ENCODE measurements at regions not wholly inside any gene's neighbourhood (a gene's known extent, or its start where the extent isn't known, plus 50 kb on each side); places are given as distances from the start of the nearest gene placed in this dataset.
"Not testable (repeated sequence)": the region's sequence is repeated elsewhere in the genome, so short reads cannot be mapped to it uniquely, and the experiment has no call there.

GRCh38 chr5:102591650-102592049, 92.8 kb upstream of the SLCO6A1 start:
- H2AFZ ChIP-seq (ENCODE audit: low read depth, low read length) = no peak overlapping the region
- FAIRE-seq = no peak
- H3K9me3 ChIP-seq (replicated peaks; ENCODE audit: control insufficient read depth, insufficient read depth, low read length) = no peaks in the 10 kb centered on the region
- no peak for TF ChIP-seq POLR2A (IDR thresholded peaks at IDR 0.05; ENCODE audit: low read depth, low read length)
- TF ChIP-seq FOS (IDR thresholded peaks at IDR 0.05; ENCODE audit: borderline replicate concordance, insufficient read depth, low read length) = no peak
- TF ChIP-seq CTCF (IDR thresholded peaks at IDR 0.05; ENCODE audit: extremely low read depth in 1 of 2, insufficient read depth in 1 of 2, low read depth in 1 of 2, low read length in 2 of 2) = no peak
- TF ChIP-seq GATA2 (IDR thresholded peaks at IDR 0.05; ENCODE audit: insufficient read depth, insufficient read length, low read depth, low read length) = no peak
- no peak for TF ChIP-seq POLR2AphosphoS5 (IDR thresholded peaks at IDR 0.05; ENCODE audit: insufficient read depth, low read depth, low read length)
- no peak for TF ChIP-seq EZH2 (IDR thresholded peaks at IDR 0.05; ENCODE audit: borderline replicate concordance, low read depth, low read length, severe bottlenecking)
- no peak for TF ChIP-seq JUN (IDR thresholded peaks at IDR 0.05; ENCODE audit: borderline replicate concordance, insufficient read depth, insufficient read length, low read depth)
- no peak for TF ChIP-seq MYC (IDR thresholded peaks at IDR 0.05; ENCODE audit: low read depth, low read length)
- no peak for TF ChIP-seq MAX (IDR thresholded peaks at IDR 0.05; ENCODE audit: insufficient read depth, insufficient read length)
- no peak for DNase-seq (ENCODE audit: low read depth, low spot score)
- no peaks in the 10 kb centered on the region for H3K4me1 ChIP-seq (ENCODE audit: control insufficient read depth, extremely low read depth, insufficient read depth, low read length)
- H3K9ac ChIP-seq (replicated peaks; ENCODE audit: extremely low read depth, insufficient read depth, low read length) = no peak overlapping the region
- H3K27ac ChIP-seq (ENCODE audit: insufficient read depth, low read depth, low read length) = no peak overlapping the region
- POLR2A ChIA-PET = no interaction called here
- H3K79me2 ChIP-seq (ENCODE audit: control insufficient read depth, insufficient read depth, low read length) = no peaks in the 10 kb centered on the region
- no peaks in the 10 kb centered on the region for H3K36me3 ChIP-seq (ENCODE audit: control insufficient read depth in 2 of 2, extremely low read depth in 1 of 2, insufficient read depth in 2 of 2, low read length in 2 of 2)
- intact Hi-C loops (cut with micrococcal nuclease) = no loop called here
- no peaks in the 10 kb centered on the region for H4K20me1 ChIP-seq (replicated peaks; ENCODE audit: control insufficient read depth, extremely low read depth, insufficient read depth, low read length)
- no peak overlapping the region for H3K4me3 ChIP-seq (replicated peaks in 1 of 3; ENCODE audit: insufficient read depth in 1 of 3, low read depth in 1 of 3, low read length in 3 of 3)
- H3K9me1 ChIP-seq (replicated peaks; ENCODE audit: control insufficient read depth, extremely low read depth, insufficient read depth, low read length) = no peaks in the 10 kb centered on the region
- H3K4me2 ChIP-seq (ENCODE audit: insufficient read depth, low read length) = no peak overlapping the region
- H3K27me3 ChIP-seq (ENCODE audit: control insufficient read depth in 2 of 2, insufficient read depth in 2 of 2, low read length in 2 of 2) = peaks cover 0 to 4% of the 10 kb centered on the region in 2 experiments
- dilution Hi-C loops (cut with MboI; ENCODE audit: extremely low pct_ligation_motif_present, low sequenced_read_pairs) = no loop called here
- no TSS peak for BruUV-seq (replicated peaks)
- CTCF ChIA-PET = interaction anchor here (1.6 kb wide), 1 partner anchor 633 kb away, joined by 3 read pairs; no protein-coding TSS in a partner anchor

GRCh38 chr5:102592586-102592985, 93.8 kb upstream of the SLCO6A1 start:
- H3K4me3 ChIP-seq (replicated peaks in 1 of 3; ENCODE audit: insufficient read depth in 1 of 3, low read depth in 1 of 3, low read length in 3 of 3); H4K20me1 ChIP-seq (replicated peaks; ENCODE audit: control insufficient read depth, extremely low read depth, insufficient read depth, low read length); H3K9me1 ChIP-seq (replicated peaks; ENCODE audit: control insufficient read depth, extremely low read depth, insufficient read depth, low read length); intact Hi-C loops (cut with micrococcal nuclease); CTCF ChIA-PET; H2AFZ ChIP-seq (ENCODE audit: low read depth, low read length); BruUV-seq (replicated peaks); H3K4me1 ChIP-seq (ENCODE audit: control insufficient read depth, extremely low read depth, insufficient read depth, low read length); DNase-seq (ENCODE audit: low read depth, low spot score); H3K36me3 ChIP-seq (ENCODE audit: control insufficient read depth in 2 of 2, extremely low read depth in 1 of 2, insufficient read depth in 2 of 2, low read length in 2 of 2); FAIRE-seq; H3K27ac ChIP-seq (ENCODE audit: insufficient read depth, low read depth, low read length); dilution Hi-C loops (cut with MboI; ENCODE audit: extremely low pct_ligation_motif_present, low sequenced_read_pairs); H3K79me2 ChIP-seq (ENCODE audit: control insufficient read depth, insufficient read depth, low read length); H3K27me3 ChIP-seq (ENCODE audit: control insufficient read depth in 2 of 2, insufficient read depth in 2 of 2, low read length in 2 of 2); H3K4me2 ChIP-seq (ENCODE audit: insufficient read depth, low read length); H3K9ac ChIP-seq (replicated peaks; ENCODE audit: extremely low read depth, insufficient read depth, low read length); H3K9me3 ChIP-seq (replicated peaks; ENCODE audit: control insufficient read depth, insufficient read depth, low read length); POLR2A ChIA-PET: not testable (repeated sequence)
